HepG2 (cell line): ENCODE measurements at regions not wholly inside any gene's neighbourhood (a gene's known extent, or its start where the extent isn't known, plus 50 kb on each side); places are given as distances from the start of the nearest gene placed in this dataset.

Experiments
- ATAC-seq: fragments of 200-7000 bp; cut with Tn5 transposase; 3 replicates; pipeline ENCODE4 v1.9.1; 2020; ENCODE audit warnings: mild to moderate bottlenecking, moderate library complexity
- BruUV-seq: library from RNA; stranded (reverse); fragments of 400-500 nt; replicated peaks from 2 replicates; lab custom pipeline; 2021; lab: Mats Ljungman, UMichigan
- CTCF ChIA-PET: fragments of 300-600 bp; formaldehyde crosslinking; extraction: SDS; loops from one replicate; lab custom pipeline; 2021; ENCODE audit warnings: low total read pairs, inconsistent platforms, low intra/inter-chr PET ratio; lab: Yijun Ruan, JAX
- POLR2A ChIA-PET: fragments of 350-600 bp; sonication (Branson Sonifier 250); formaldehyde crosslinking; loops from one replicate; lab custom pipeline; 2020; ENCODE audit warnings: antibody characterized with exemption, inconsistent platforms; lab: Yijun Ruan, JAX
- DNase-seq: peaks from one replicate; pipeline ENCODE4 v3.0.0-alpha.2; 2015; ENCODE audit warnings: low spot score
- FAIRE-seq: peaks from 3 replicates; lab custom pipeline; 2011; peaks lifted over from hg19 to GRCh38; lab: Jason Lieb, UNC
- H2AFZ ChIP-seq: one replicate; pipeline ENCODE4 v1.6.1; 2011; ENCODE audit warnings: low read length, inconsistent platforms
- H3K27ac ChIP-seq: fragments of 300-600 bp; 3 replicates; pipeline ENCODE4 v1.8.0; 2011; ENCODE audit warnings: mixed run types, mild to moderate bottlenecking, mixed read lengths, low read length, inconsistent platforms; ENCODE audit not compliant: insufficient read depth; ENCODE audit errors: extremely low read length
- H3K27me3 ChIP-seq, 2 experiments: fragments of 200-600 bp in 1 of 2; 2 replicates in 1 of 2; 3 replicates in 1 of 2; pipeline versions ENCODE4 v1.6.0 to v1.8.0; 2011; ENCODE audit warnings: low read length in 2 of 2, mild to moderate bottlenecking in 2 of 2, moderate library complexity in 2 of 2, inconsistent platforms in 1 of 2; ENCODE audit not compliant: insufficient read depth in 2 of 2, control insufficient read depth in 1 of 2
- H3K36me3 ChIP-seq, 2 experiments: fragments of 200-600 bp in 1 of 2; replicated peaks in 1 of 2; 2 replicates in 1 of 2; 3 replicates in 1 of 2; pipeline versions ENCODE4 v1.5.1 to v1.8.0; 2011; ENCODE audit warnings: low read length in 2 of 2, inconsistent platforms in 1 of 2; ENCODE audit not compliant: insufficient read depth in 2 of 2, control insufficient read depth in 1 of 2
- H3K4me1 ChIP-seq: 2 replicates; pipeline ENCODE4 v1.5.1; 2012; ENCODE audit warnings: low read length, inconsistent platforms; ENCODE audit not compliant: insufficient read depth
- H3K4me2 ChIP-seq: 2 replicates; pipeline ENCODE4 v1.6.0; 2011; ENCODE audit warnings: low read depth, low read length, inconsistent platforms
- H3K4me3 ChIP-seq, 3 experiments: fragments of 200-600 bp in 1 of 3; sonication (generic), shearing (Covaris generic) in 1 of 3; replicated peaks in 1 of 3; 2 replicates each; pipeline ENCODE4 v1.5.1; 2011 to 2016; ENCODE audit warnings: low read length in 3 of 3, inconsistent platforms in 2 of 3, low read depth in 2 of 3, mild to moderate bottlenecking in 2 of 3, control low read depth in 1 of 3, mixed read lengths in 1 of 3; ENCODE audit not compliant: insufficient read depth in 1 of 3
- H3K79me2 ChIP-seq: one replicate; pipeline ENCODE4 v1.6.1; 2011; ENCODE audit warnings: low read length, inconsistent platforms; ENCODE audit not compliant: insufficient read depth
- H3K9ac ChIP-seq: 2 replicates; pipeline ENCODE4 v1.6.0; 2011; ENCODE audit warnings: mild to moderate bottlenecking, low read depth, low read length, inconsistent platforms; ENCODE audit not compliant: insufficient read depth
- H3K9me3 ChIP-seq: 2 replicates; pipeline ENCODE4 v1.5.1; 2012; ENCODE audit warnings: mild to moderate bottlenecking, low read length
- H4K20me1 ChIP-seq: 2 replicates; pipeline ENCODE4 v1.6.0; 2011; ENCODE audit warnings: inconsistent platforms, mild to moderate bottlenecking, low read length, moderate library complexity; ENCODE audit not compliant: insufficient read depth
- HNRNPUL1 ChIP-seq: fragments of 200-400 bp; formaldehyde crosslinking; IDR thresholded peaks from 2 replicates; pipeline ENCODE4 v1.6.1; 2017; ENCODE audit warnings: low read depth, mild to moderate bottlenecking, low read length, moderate library complexity
- KDM2A ChIP-seq: sonication (generic); formaldehyde crosslinking; IDR thresholded peaks from 2 replicates; pipeline ENCODE4 v1.4.0; 2020; ENCODE audit warnings: low read depth, missing genetic modification reagents, borderline replicate concordance
- KLF11 ChIP-seq: IDR thresholded peaks from 2 replicates; pipeline ENCODE4 v1.6.1; 2016; ENCODE audit warnings: missing compliant biosample characterization
- KLF13 ChIP-seq: sonication (generic); formaldehyde crosslinking; IDR thresholded peaks from 2 replicates; pipeline ENCODE4 v1.4.0; 2020; ENCODE audit warnings: mild to moderate bottlenecking, missing genetic modification reagents
- NFRKB ChIP-seq: fragments of 450-650 bp; IDR thresholded peaks from 2 replicates; pipeline ENCODE4 v1.6.1; 2017
- RAD51 ChIP-seq: fragments of 450-650 bp; IDR thresholded peaks from 2 replicates; pipeline ENCODE4 v1.6.1; 2016; ENCODE audit warnings: borderline replicate concordance
- REPIN1 ChIP-seq: sonication (generic); formaldehyde crosslinking; IDR thresholded peaks from 2 replicates; pipeline ENCODE4 v1.8.0; 2022; ENCODE audit warnings: missing genetic modification reagents, low read depth, mild to moderate bottlenecking, borderline replicate concordance
- SALL2 ChIP-seq: sonication (generic); formaldehyde crosslinking; IDR thresholded peaks from 2 replicates; pipeline ENCODE4 v1.8.1; 2023; ENCODE audit warnings: mild to moderate bottlenecking, missing genetic modification reagents, inconsistent platforms
- SP1 ChIP-seq, 2 experiments: fragments of 450-650 bp in 1 of 2; sonication (generic) in 1 of 2; formaldehyde crosslinking in 1 of 2; IDR thresholded peaks; 2 replicates each; pipeline versions ENCODE4 v1.4.0 to v1.6.1; 2016 to 2020; ENCODE audit warnings: missing genetic modification reagents in 1 of 2
- ZNF224 ChIP-seq: sonication (generic); formaldehyde crosslinking; IDR thresholded peaks from 2 replicates; pipeline ENCODE4 v1.5.0; 2020; ENCODE audit warnings: mild to moderate bottlenecking, missing genetic modification reagents
- ZNF414 ChIP-seq: sonication (generic); formaldehyde crosslinking; IDR thresholded peaks from 2 replicates; pipeline ENCODE4 v1.5.0; 2020; ENCODE audit warnings: missing genetic modification reagents
- ZNF550 ChIP-seq: sonication (generic); formaldehyde crosslinking; IDR thresholded peaks from 2 replicates; pipeline ENCODE4 v1.4.0; 2020; ENCODE audit warnings: mild to moderate bottlenecking, missing genetic modification reagents, borderline replicate concordance
- ZNF570 ChIP-seq: sonication (generic); formaldehyde crosslinking; IDR thresholded peaks from 2 replicates; pipeline ENCODE4 v1.4.0; 2020; ENCODE audit warnings: mild to moderate bottlenecking, missing genetic modification reagents, borderline replicate concordance
- ZNF614 ChIP-seq: IDR thresholded peaks from 2 replicates; pipeline ENCODE4 v1.6.1; 2018; ENCODE audit warnings: missing biosample characterization, missing genetic modification reagents, inconsistent platforms, borderline replicate concordance
- ZNF746 ChIP-seq: sonication (generic); formaldehyde crosslinking; IDR thresholded peaks from 2 replicates; pipeline ENCODE4 v1.8.0; 2022; ENCODE audit warnings: mild to moderate bottlenecking, missing genetic modification reagents
- WGBS: methylation state at CpG from one replicate; pipeline ENCODE4 v1.1.6; 2017; ENCODE audit warnings: low lambda C conversion rate; 5-methylcytosine and 5-hydroxymethylcytosine counted together
- in situ Hi-C: cut with HindIII; loops from 2 replicates; pipeline ENCODE4 v1.10.0; 2017; ENCODE audit warnings: low pct_unique_long_range_greater_than_20kb; ENCODE audit not compliant: extremely low pct_ligation_motif_present
- intact Hi-C: fragments of 100-400 bp; cut with micrococcal nuclease; formaldehyde crosslinking; loops from one replicate; pipeline ENCODE4 v1.10.0; 2022; ENCODE audit not compliant: unreplicated experiment
- TF ChIP-seq, protein P1 (sequence below): sonication (generic); formaldehyde crosslinking; IDR thresholded peaks from 2 replicates; pipeline ENCODE4 v1.4.0; 2020; ENCODE audit warnings: low read depth, mild to moderate bottlenecking, missing genetic modification reagents

DNA sequence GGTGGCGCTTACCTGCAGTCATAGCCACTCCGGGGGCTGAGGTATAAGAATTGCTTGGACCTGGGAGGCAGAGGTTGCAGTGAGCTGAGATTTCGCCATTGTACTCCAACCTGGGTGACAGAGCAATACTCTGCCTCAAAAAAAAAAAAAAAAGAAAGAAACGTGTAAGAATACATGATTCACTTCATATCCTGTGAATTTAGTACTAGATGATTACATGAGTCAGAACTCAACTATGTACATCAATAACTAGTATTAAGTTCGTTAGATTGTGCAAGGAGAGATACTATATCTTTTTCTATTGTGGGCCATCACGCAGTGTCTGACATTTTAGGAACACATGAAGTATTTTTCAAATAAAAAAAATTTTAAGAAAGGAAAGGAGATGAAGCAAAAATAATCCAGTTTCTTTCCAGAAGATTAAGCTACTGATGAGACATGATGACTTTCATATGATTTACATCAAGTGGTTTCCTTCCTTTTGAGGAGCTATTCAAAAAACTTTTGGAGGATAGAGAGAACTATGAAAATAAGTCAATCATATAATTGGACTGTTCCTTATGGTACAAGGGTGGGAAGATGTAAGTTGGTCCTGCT lies 64.7 kb upstream of the EXOC1L start:
- Histone ChIP-seq H3K9ac (no peak overlapping the region), H3K4me3 (no peak overlapping the region), H3K36me3 (no peaks in the 10 kb centered on the region), H3K27me3 (no peaks in the 10 kb centered on the region; a peak in 1 of 5 replicates), H3K27ac (no peak overlapping the region), H4K20me1 (no peaks in the 10 kb centered on the region), H3K79me2 (no peaks in the 10 kb centered on the region), H3K9me3 (no peaks in the 10 kb centered on the region), H3K4me1 (no peaks in the 10 kb centered on the region; the same call in 1 of the 2 replicates), H3K4me2 (no peak overlapping the region), H2AFZ (no peak overlapping the region)
- in situ Hi-C loops = no loop called here
- ChIA-PET CTCF (no interaction called here), POLR2A (no interaction called here)
- intact Hi-C loops = no loop called here
- no peak for TF ChIP-seq RAD51
- DNase-seq = no peak
- ATAC-seq = no peak
- FAIRE-seq = no peak
- WGBS = 22% methylated on average over 6 of the region's 6 CpGs
- BruUV-seq = no TSS peak

GRCh38 chr4:55756208-55756607 lies 63.4 kb upstream of the EXOC1L start:
- no peak for ATAC-seq
- in situ Hi-C loops = no loop called here
- no peak for DNase-seq
- Histone ChIP-seq H3K9me3 (no peaks in the 10 kb centered on the region), H3K4me3 (no peak overlapping the region), H3K4me1 (no peaks in the 10 kb centered on the region; the same call in 1 of the 2 replicates), H3K79me2 (no peaks in the 10 kb centered on the region), H2AFZ (no peak overlapping the region), H3K9ac (no peak overlapping the region), H3K27me3 (no peaks in the 10 kb centered on the region; a peak in 1 of 5 replicates), H3K27ac (no peak overlapping the region), H3K4me2 (no peak overlapping the region), H3K36me3 (no peaks in the 10 kb centered on the region), H4K20me1 (no peaks in the 10 kb centered on the region)
- ChIA-PET POLR2A (no interaction called here), CTCF (no interaction called here)
- intact Hi-C loops = no loop called here
- no peak for FAIRE-seq
- 89% methylated on average over 3 of the region's 3 CpGs for WGBS
- BruUV-seq = no TSS peak
- TF ChIP-seq, protein P1, sequence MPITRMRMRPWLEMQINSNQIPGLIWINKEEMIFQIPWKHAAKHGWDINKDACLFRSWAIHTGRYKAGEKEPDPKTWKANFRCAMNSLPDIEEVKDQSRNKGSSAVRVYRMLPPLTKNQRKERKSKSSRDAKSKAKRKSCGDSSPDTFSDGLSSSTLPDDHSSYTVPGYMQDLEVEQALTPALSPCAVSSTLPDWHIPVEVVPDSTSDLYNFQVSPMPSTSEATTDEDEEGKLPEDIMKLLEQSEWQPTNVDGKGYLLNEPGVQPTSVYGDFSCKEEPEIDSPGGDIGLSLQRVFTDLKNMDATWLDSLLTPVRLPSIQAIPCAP (CRISPR knock-in tag) = no peak
- TF ChIP-seq ZNF414 (CRISPR knock-in tag) = no peak
- TF ChIP-seq ZNF614 (CRISPR knock-in tag) = no peak
- no peak for TF ChIP-seq REPIN1 (CRISPR knock-in tag)
- no peak for TF ChIP-seq ZNF224 (CRISPR knock-in tag)
- TF ChIP-seq HNRNPUL1 = no peak
- TF ChIP-seq SP1 (IDR thresholded peaks at IDR 0.05) = no peak
- TF ChIP-seq SP1 (CRISPR knock-in tag; IDR thresholded peaks at IDR 0.05) = no peak
- no peak for TF ChIP-seq ZNF570 (CRISPR knock-in tag)
- TF ChIP-seq ZNF746 (CRISPR knock-in tag) = no peak
- no peak for TF ChIP-seq KLF13
- TF ChIP-seq ZNF550 (CRISPR knock-in tag) = no peak
- TF ChIP-seq NFRKB = no peak
- TF ChIP-seq KLF11 (CRISPR knock-in tag) = no peak
- no peak for TF ChIP-seq KDM2A (CRISPR knock-in tag)
- TF ChIP-seq SALL2 (CRISPR knock-in tag) = no peak
